ENCODE measurements at regions not wholly inside any gene's neighbourhood (a gene's known extent, or its start where the extent isn't known, plus 50 kb on each side); places are given as distances from the start of the nearest gene placed in this dataset.
"Not testable (repeated sequence)": the region's sequence is repeated elsewhere in the genome, so short reads cannot be mapped to it uniquely, and the experiment has no call there.

- DNase-seq (ENCODE audit: low read depth), result no peak
- no peak for TF ChIP-seq CTCF (IDR thresholded peaks at IDR 0.05; ENCODE audit: control insufficient read depth, insufficient read depth, low read depth, low read length, missing control alignments)
- no peak overlapping the region for H3K4me3 ChIP-seq (ENCODE audit: control insufficient read depth, low read depth, low read length)
Measured at GRCh38 chr7:131638641-131639430, 82.4 kb upstream of the PODXL start.

GRCh38 chr7:131637859-131638258 is 81.4 kb upstream of the PODXL start:
- no peak for TF ChIP-seq CTCF (IDR thresholded peaks at IDR 0.05; ENCODE audit: control insufficient read depth, insufficient read depth, low read depth, low read length, missing control alignments)
- no peak for DNase-seq (ENCODE audit: low read depth)

DNA sequence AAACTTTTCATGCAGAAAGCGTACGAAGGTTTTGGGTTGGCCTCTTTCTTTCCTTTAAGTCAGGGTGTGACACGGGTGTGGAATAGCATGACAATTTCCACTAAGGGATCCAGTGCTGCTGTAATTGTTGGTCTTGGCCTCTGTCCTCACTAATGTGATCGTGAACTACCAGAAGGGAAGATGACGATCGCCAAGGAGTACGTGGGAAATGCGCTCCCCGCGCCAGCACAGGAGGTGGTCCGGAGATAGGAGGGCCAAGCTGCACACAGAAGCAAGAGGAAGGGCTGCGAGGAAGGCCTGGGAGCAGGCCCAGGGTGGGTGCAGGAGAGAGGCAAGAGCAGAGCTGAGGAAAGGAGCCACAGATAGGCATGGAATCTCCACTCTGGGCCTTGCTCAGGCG is 79.7 kb upstream of the PODXL start:
- TF ChIP-seq CTCF (IDR thresholded peaks at IDR 0.05; ENCODE audit: control insufficient read depth, insufficient read depth, low read depth, low read length, missing control alignments), result no peak
- no peak for DNase-seq (ENCODE audit: low read depth)
- H3K4me3 ChIP-seq (ENCODE audit: control insufficient read depth, low read depth, low read length), result no peak overlapping the region

More at GRCh38 chr7:131637859-131638258, 81.4 kb upstream of the PODXL start:
- no peak overlapping the region for H3K4me3 ChIP-seq (ENCODE audit: control insufficient read depth, low read depth, low read length)

DNA sequence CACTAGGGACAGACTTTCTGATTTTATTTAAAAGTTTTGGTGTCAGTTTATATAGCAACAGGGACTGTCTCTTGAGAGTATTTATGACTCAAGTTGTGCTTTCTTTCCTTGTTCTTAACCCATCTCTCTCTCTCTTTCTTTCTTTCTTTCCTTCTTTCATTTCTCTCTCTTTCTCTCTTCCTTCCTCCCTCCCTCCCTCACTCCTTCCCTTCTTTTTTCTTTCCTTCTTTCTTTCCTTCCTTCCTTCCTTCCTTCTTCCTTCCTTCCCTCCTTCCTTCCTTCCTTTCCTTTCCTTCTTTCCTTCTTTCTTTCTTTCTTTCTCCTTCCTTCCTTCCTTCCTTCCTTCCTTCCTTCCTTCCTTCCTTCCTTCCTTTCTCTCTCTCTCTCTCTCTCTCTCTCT is 77.8 kb upstream of the PODXL start:
- H3K4me3 ChIP-seq (ENCODE audit: control insufficient read depth, low read depth, low read length); DNase-seq (ENCODE audit: low read depth): not testable (repeated sequence)

GRCh38 chr7:131633342-131633843 is 77.0 kb upstream of the PODXL start:
- no peak for TF ChIP-seq CTCF (IDR thresholded peaks at IDR 0.05; ENCODE audit: control insufficient read depth, insufficient read depth, low read depth, low read length, missing control alignments)
- peak; percentile 20 for DNase-seq (ENCODE audit: low read depth)
- H3K4me3 ChIP-seq (ENCODE audit: control insufficient read depth, low read depth, low read length), result no peak overlapping the region

DNA sequence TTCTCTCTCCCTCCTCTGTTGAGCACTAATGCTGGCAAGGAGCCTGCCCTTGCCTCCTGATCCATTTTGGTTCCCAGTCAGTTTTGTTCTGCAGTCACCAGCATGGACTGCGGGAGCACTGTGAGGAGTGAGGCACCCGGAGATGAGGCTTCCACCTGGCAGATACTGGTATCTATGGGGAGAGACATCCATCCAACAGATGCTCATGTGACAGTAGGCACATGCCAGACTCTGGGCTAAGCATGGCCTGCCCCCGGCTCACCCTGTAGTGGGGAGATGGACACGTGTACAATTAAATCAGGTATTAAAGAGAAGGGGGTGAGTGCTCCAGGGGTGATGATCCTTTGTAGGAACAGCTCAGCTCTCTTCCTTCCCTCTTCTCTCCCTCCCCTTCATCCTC is 74.0 kb upstream of the PODXL start:
- no peak for TF ChIP-seq CTCF (IDR thresholded peaks at IDR 0.05; ENCODE audit: control insufficient read depth, insufficient read depth, low read depth, low read length, missing control alignments)
- no peak overlapping the region for H3K4me3 ChIP-seq (ENCODE audit: control insufficient read depth, low read depth, low read length)
- no peak for DNase-seq (ENCODE audit: low read depth)

GRCh38 chr7:131629217-131629882 is 72.9 kb upstream of the PODXL start:
- no peak for TF ChIP-seq CTCF (IDR thresholded peaks at IDR 0.05; ENCODE audit: control insufficient read depth, insufficient read depth, low read depth, low read length, missing control alignments)
- no peak overlapping the region for H3K4me3 ChIP-seq (ENCODE audit: control insufficient read depth, low read depth, low read length)
- no peak for DNase-seq (ENCODE audit: low read depth)

All from AG09309 (cell line).